ENCODE measurements at regions not wholly inside any gene's neighbourhood (a gene's known extent, or its start where the extent isn't known, plus 50 kb on each side); places are given as distances from the start of the nearest gene placed in this dataset.
A peak's percentile ranks its signal among the peaks of the same experiment; 100 is the strongest.

GRCh38 chr4:78667325-78667724 lies 108.8 kb upstream of the BMP2K start:
- H3K4me3 ChIP-seq (replicated peaks in 1 of 3; ENCODE audit: insufficient read depth in 1 of 3, low read depth in 1 of 3, low read length in 3 of 3), result no peak overlapping the region
- H3K79me2 ChIP-seq (ENCODE audit: control insufficient read depth, insufficient read depth, low read length), result no peaks in the 10 kb centered on the region
- H3K9me3 ChIP-seq (replicated peaks; ENCODE audit: control insufficient read depth, insufficient read depth, low read length), result no peaks in the 10 kb centered on the region
- POLR2A ChIA-PET, result no interaction called here
- TF ChIP-seq MYC (IDR thresholded peaks at IDR 0.05; ENCODE audit: low read depth, low read length) (no peak), FOS (IDR thresholded peaks at IDR 0.05; ENCODE audit: borderline replicate concordance, insufficient read depth, low read length) (peak; percentile 22), JUN (IDR thresholded peaks at IDR 0.05; ENCODE audit: borderline replicate concordance, insufficient read depth, insufficient read length, low read depth) (peak; percentile 16)
- no peaks in the 10 kb centered on the region for H3K9me1 ChIP-seq (replicated peaks; ENCODE audit: control insufficient read depth, extremely low read depth, insufficient read depth, low read length)
- no peaks in the 10 kb centered on the region for H3K36me3 ChIP-seq (ENCODE audit: control insufficient read depth in 2 of 2, extremely low read depth in 1 of 2, insufficient read depth in 2 of 2, low read length in 2 of 2)
- H2AFZ ChIP-seq (ENCODE audit: low read depth, low read length), result no peak overlapping the region
- dilution Hi-C loops (cut with MboI; ENCODE audit: extremely low pct_ligation_motif_present, low sequenced_read_pairs), result no loop called here
- FAIRE-seq, result no peak
- CTCF ChIA-PET, result interaction anchor here (1.0 to 1.5 kb wide), 2 partner anchors 10 to 22 kb away, joined by 3 to 5 read pairs; no protein-coding TSS in a partner anchor
- no peak overlapping the region for H3K27ac ChIP-seq (ENCODE audit: insufficient read depth, low read depth, low read length)
- no peak for DNase-seq (ENCODE audit: low read depth, low spot score)
- no peaks in the 10 kb centered on the region for H3K27me3 ChIP-seq (ENCODE audit: control insufficient read depth in 2 of 2, insufficient read depth in 2 of 2, low read length in 2 of 2)
- H3K9ac ChIP-seq (replicated peaks; ENCODE audit: extremely low read depth, insufficient read depth, low read length), result no peak overlapping the region
- no peaks in the 10 kb centered on the region for H4K20me1 ChIP-seq (replicated peaks; ENCODE audit: control insufficient read depth, extremely low read depth, insufficient read depth, low read length)
- peak overlapping the region; percentile 65 for H3K4me2 ChIP-seq (ENCODE audit: insufficient read depth, low read length)
- intact Hi-C loops (cut with micrococcal nuclease), result no loop called here
- peaks cover 27% of the 10 kb centered on the region for H3K4me1 ChIP-seq (ENCODE audit: control insufficient read depth, extremely low read depth, insufficient read depth, low read length)
- BruUV-seq (replicated peaks), result no TSS peak

DNA sequence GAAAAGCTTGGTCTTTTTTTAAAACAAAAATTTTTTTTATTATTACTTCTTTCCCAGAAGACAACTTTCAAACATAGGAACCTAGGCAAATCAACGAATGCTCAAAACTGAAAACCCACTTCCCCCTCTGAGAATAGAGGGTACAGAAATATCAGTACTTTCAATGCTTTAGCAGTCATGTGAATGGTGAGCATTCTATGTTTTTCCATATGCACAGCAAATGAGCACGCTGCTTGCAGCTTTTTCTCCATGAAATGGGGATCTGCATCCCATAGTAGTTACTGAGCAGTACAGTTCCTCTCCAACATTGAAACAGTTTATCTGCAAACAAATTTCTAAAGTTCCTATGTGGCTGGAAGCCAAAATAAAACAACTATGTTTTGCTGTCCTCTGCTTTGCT lies 108.4 kb upstream of the BMP2K start:
- no peak for FAIRE-seq
- no TSS peak for BruUV-seq (replicated peaks)
- H3K27me3 ChIP-seq (ENCODE audit: control insufficient read depth in 2 of 2, insufficient read depth in 2 of 2, low read length in 2 of 2), result no peaks in the 10 kb centered on the region

More for the DNA sequence above, 108.4 kb upstream of the BMP2K start:
- Histone ChIP-seq H3K27ac (ENCODE audit: insufficient read depth, low read depth, low read length) (no peak overlapping the region), H3K9me1 (replicated peaks; ENCODE audit: control insufficient read depth, extremely low read depth, insufficient read depth, low read length) (no peaks in the 10 kb centered on the region), H2AFZ (ENCODE audit: low read depth, low read length) (no peak overlapping the region), H3K79me2 (ENCODE audit: control insufficient read depth, insufficient read depth, low read length) (no peaks in the 10 kb centered on the region), H3K4me2 (ENCODE audit: insufficient read depth, low read length) (no peak overlapping the region), H3K4me3 (replicated peaks in 1 of 3; ENCODE audit: insufficient read depth in 1 of 3, low read depth in 1 of 3, low read length in 3 of 3) (no peak overlapping the region), H3K9me3 (replicated peaks; ENCODE audit: control insufficient read depth, insufficient read depth, low read length) (no peaks in the 10 kb centered on the region), H3K9ac (replicated peaks; ENCODE audit: extremely low read depth, insufficient read depth, low read length) (no peak overlapping the region), H3K36me3 (ENCODE audit: control insufficient read depth in 2 of 2, extremely low read depth in 1 of 2, insufficient read depth in 2 of 2, low read length in 2 of 2) (no peaks in the 10 kb centered on the region), H3K4me1 (ENCODE audit: control insufficient read depth, extremely low read depth, insufficient read depth, low read length) (peaks cover 22% of the 10 kb centered on the region), H4K20me1 (replicated peaks; ENCODE audit: control insufficient read depth, extremely low read depth, insufficient read depth, low read length) (no peaks in the 10 kb centered on the region)
- dilution Hi-C loops (cut with MboI; ENCODE audit: extremely low pct_ligation_motif_present, low sequenced_read_pairs) (no loop called here), intact Hi-C loops (cut with micrococcal nuclease) (no loop called here)
- ChIA-PET CTCF (interaction anchor here (1.5 to 2.4 kb wide), 5 partner anchors 9 to 196 kb away, joined by 3 to 9 read pairs (median 5); no protein-coding TSS in a partner anchor), POLR2A (no interaction called here)
- TF ChIP-seq GATA2 (IDR thresholded peaks at IDR 0.05; ENCODE audit: insufficient read depth, insufficient read length, low read depth, low read length) (no peak), CTCF (IDR thresholded peaks at IDR 0.05; ENCODE audit: extremely low read depth in 1 of 2, insufficient read depth in 1 of 2, low read depth in 1 of 2, low read length in 2 of 2) (no peak), POLR2A (IDR thresholded peaks at IDR 0.05; ENCODE audit: low read depth, low read length) (no peak), EZH2 (IDR thresholded peaks at IDR 0.05; ENCODE audit: borderline replicate concordance, low read depth, low read length, severe bottlenecking) (no peak), FOS (IDR thresholded peaks at IDR 0.05; ENCODE audit: borderline replicate concordance, insufficient read depth, low read length) (no peak), MYC (IDR thresholded peaks at IDR 0.05; ENCODE audit: low read depth, low read length) (no peak), JUN (IDR thresholded peaks at IDR 0.05; ENCODE audit: borderline replicate concordance, insufficient read depth, insufficient read length, low read depth) (no peak), POLR2AphosphoS5 (IDR thresholded peaks at IDR 0.05; ENCODE audit: insufficient read depth, low read depth, low read length) (no peak), MAX (IDR thresholded peaks at IDR 0.05; ENCODE audit: insufficient read depth, insufficient read length) (no peak)
- DNase-seq (ENCODE audit: low read depth, low spot score), result no peak

Measured in endothelial cell of umbilical vein (primary cell).